Neural crest cell (in vitro differentiated cells): ENCODE measurements at regions not wholly inside any gene's neighbourhood (a gene's known extent, or its start where the extent isn't known, plus 50 kb on each side); places are given as distances from the start of the nearest gene placed in this dataset.
"Not testable (repeated sequence)": the region's sequence is repeated elsewhere in the genome, so short reads cannot be mapped to it uniquely, and the experiment has no call there.

Experiments used
- DNase-seq: peaks from one replicate; pipeline ENCODE4 v3.0.0; 2021; ENCODE audit warnings: low read depth, mixed read lengths, low spot score
- H3K27ac Mint-ChIP-seq: one replicate; pipeline ENCODE4 v1.8.0; 2021; ENCODE audit warnings: mild to moderate bottlenecking, mixed read lengths; ENCODE audit not compliant: unreplicated experiment
- H3K27me3 Mint-ChIP-seq: 2 replicates; pipeline ENCODE4 v1.8.0; 2021; ENCODE audit warnings: low read depth, mild to moderate bottlenecking, mixed read lengths
- H3K36me3 Mint-ChIP-seq: 2 replicates; pipeline ENCODE4 v1.8.0; 2021; ENCODE audit warnings: low read depth, mild to moderate bottlenecking, mixed read lengths
- H3K4me1 Mint-ChIP-seq: 2 replicates; pipeline ENCODE4 v1.8.0; 2021; ENCODE audit warnings: mixed read lengths
- H3K4me3 Mint-ChIP-seq: one replicate; pipeline ENCODE4 v1.8.0; 2021; ENCODE audit warnings: mild to moderate bottlenecking, mixed read lengths
- H3K9me3 Mint-ChIP-seq: 2 replicates; pipeline ENCODE4 v1.8.0; 2021; ENCODE audit warnings: mixed read lengths
- TF ChIP-seq, protein P1 (sequence below): fragments of 200-600 bp; sonication (generic); conservative IDR thresholded peaks from 2 replicates; pipeline ENCODE4 v1.5.0; 2021; ENCODE audit warnings: antibody characterized with exemption, mild to moderate bottlenecking

DNA sequence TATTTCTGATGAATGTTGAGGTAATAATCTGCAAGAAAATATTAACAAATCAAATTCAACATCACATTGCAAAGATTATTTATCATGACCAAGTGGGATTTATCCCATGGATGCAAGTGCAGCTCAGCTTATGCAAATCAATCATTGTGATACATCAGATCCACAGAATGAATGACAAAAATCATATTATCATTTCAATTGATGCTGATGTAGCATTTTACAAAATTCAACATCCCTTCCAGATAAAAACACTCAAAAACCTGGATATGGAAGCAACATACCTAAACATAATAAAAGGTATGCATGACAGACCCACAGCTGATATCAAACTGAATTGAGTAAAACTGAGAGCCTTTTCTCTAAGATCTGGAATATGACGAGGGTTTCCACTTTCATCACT is 1915.4 kb downstream of the ARAP2 start:
- Mint-ChIP-seq H3K9me3 (no peaks in the 10 kb centered on the region), H3K4me1 (no peaks in the 10 kb centered on the region), H3K36me3 (no peaks in the 10 kb centered on the region), H3K27ac (no peak overlapping the region), H3K27me3 (no peaks in the 10 kb centered on the region), H3K4me3 (no peak overlapping the region)
- DNase-seq = no peak
- TF ChIP-seq, protein P1, sequence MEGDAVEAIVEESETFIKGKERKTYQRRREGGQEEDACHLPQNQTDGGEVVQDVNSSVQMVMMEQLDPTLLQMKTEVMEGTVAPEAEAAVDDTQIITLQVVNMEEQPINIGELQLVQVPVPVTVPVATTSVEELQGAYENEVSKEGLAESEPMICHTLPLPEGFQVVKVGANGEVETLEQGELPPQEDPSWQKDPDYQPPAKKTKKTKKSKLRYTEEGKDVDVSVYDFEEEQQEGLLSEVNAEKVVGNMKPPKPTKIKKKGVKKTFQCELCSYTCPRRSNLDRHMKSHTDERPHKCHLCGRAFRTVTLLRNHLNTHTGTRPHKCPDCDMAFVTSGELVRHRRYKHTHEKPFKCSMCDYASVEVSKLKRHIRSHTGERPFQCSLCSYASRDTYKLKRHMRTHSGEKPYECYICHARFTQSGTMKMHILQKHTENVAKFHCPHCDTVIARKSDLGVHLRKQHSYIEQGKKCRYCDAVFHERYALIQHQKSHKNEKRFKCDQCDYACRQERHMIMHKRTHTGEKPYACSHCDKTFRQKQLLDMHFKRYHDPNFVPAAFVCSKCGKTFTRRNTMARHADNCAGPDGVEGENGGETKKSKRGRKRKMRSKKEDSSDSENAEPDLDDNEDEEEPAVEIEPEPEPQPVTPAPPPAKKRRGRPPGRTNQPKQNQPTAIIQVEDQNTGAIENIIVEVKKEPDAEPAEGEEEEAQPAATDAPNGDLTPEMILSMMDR = no peak

DNA sequence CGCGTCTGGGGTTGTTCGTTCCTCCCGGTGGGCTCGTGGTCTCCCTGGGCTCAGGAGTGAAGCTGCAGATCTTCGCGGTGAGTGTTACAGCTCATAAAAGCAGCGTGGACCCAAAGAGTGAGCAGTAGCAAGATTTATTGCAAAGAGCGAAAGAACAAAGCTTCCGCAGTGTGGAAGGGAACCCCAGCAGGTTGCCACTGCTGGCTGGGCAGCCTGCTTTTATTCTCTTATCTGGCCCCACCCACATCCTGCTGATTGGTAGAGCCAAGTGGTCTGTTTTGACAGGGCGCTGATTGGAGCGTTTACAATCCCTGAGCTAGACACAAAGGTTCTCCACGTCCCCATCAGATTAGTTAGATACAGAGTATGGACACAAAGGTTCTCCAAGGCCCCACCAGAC is 1909.2 kb downstream of the ARAP2 start:
- H3K4me3 Mint-ChIP-seq, DNase-seq, H3K27ac Mint-ChIP-seq, H3K27me3 Mint-ChIP-seq, H3K4me1 Mint-ChIP-seq, H3K36me3 Mint-ChIP-seq, H3K9me3 Mint-ChIP-seq: not testable (repeated sequence)

DNA sequence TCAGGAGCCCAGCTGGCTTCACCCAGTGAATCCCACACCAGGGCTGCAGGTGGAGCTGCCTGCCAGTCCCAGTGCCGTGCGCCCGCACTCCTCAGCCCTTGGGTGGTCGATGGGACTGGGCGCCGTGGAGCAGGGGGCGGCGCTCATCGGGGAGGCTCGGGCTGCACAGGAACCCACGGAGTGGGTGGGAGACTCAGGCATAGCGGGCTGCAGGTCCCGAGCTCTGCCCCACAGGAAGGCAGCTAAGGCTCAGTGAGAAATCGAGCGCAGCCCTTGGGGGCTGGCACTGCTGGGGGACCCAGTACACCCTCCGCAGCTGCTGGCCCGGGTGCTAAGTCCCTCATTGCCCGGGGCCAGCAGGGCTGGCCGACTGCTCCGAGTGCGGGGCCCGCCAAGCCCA is 1908.8 kb downstream of the ARAP2 start:
- not testable (repeated sequence) for H3K36me3 Mint-ChIP-seq, H3K4me3 Mint-ChIP-seq, H3K27me3 Mint-ChIP-seq, H3K27ac Mint-ChIP-seq, DNase-seq, H3K4me1 Mint-ChIP-seq, H3K9me3 Mint-ChIP-seq

DNA sequence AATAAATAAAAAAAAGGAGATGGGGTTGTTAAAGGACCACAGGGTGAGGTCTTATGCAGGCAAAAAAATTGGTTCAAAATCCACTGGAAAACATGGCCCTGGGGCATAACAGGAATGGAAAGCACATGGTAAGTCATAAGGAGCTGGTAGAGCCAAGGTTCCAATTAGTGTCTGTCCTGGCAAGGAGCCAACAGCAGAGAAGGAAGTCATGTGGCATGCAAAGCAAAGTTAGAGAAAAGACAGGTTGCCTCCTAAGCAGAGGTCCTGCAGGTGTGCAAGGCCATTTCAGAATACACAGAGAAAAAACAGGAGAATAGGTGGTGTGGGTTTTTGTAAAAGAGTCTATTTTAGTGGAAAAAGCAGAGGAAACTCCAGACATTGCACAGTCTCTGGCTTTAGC is 1881.7 kb downstream of the ARAP2 start:
- Mint-ChIP-seq H3K4me1 (no peaks in the 10 kb centered on the region), H3K27me3 (no peaks in the 10 kb centered on the region), H3K4me3 (no peak overlapping the region), H3K36me3 (no peaks in the 10 kb centered on the region), H3K9me3 (peaks cover 3% of the 10 kb centered on the region), H3K27ac (no peak overlapping the region)
- TF ChIP-seq, protein P1 = no peak
- no peak for DNase-seq

DNA sequence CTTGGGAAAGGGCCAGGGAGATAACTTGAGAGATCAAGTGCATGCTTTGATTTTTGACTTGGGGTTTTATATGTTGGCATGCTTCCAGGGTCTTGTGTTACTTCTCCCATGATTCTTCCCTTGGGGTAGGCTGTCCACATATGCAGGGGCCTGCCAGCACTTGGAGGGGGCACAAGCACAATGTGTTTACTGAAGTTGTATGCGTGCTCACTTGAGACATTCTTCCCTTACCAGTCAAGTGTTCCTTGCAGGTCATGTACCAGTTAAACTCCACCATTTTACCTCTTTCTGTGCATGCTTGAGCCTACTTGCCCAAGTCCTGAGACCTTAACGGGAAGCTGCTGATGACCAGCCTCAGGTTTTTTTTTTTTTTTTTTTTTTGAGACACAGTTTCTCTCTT is 1880.5 kb downstream of the ARAP2 start:
- Mint-ChIP-seq H3K27ac (no peak overlapping the region), H3K27me3 (no peaks in the 10 kb centered on the region), H3K9me3 (peaks cover 3% of the 10 kb centered on the region), H3K4me3 (no peak overlapping the region), H3K36me3 (no peaks in the 10 kb centered on the region), H3K4me1 (no peaks in the 10 kb centered on the region)
- DNase-seq = no peak
- TF ChIP-seq, protein P1 = no peak

DNA sequence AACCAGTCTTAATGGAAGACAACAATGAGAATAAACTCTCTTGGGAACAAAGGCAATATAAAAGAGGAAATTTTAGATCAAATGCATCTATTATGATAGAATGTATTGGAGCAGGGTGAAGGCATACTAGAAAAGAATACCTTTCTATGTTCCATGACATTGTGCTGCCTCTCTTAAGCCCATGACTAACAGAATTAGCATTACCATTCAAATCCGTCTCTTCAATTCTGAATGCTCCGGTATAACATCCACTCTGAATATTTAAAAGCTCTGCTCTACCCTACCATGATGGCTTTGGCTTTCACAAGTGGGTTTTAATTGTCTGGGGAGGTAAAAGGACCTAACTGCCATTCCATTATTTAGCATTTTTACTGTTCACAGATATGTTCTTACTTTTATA is 1878.4 kb downstream of the ARAP2 start:
- Mint-ChIP-seq H3K27me3 (no peaks in the 10 kb centered on the region), H3K27ac (no peak overlapping the region), H3K9me3 (peaks cover 3% of the 10 kb centered on the region), H3K4me1 (no peaks in the 10 kb centered on the region), H3K36me3 (no peaks in the 10 kb centered on the region), H3K4me3 (no peak overlapping the region)
- TF ChIP-seq, protein P1 = no peak
- DNase-seq = no peak

DNA sequence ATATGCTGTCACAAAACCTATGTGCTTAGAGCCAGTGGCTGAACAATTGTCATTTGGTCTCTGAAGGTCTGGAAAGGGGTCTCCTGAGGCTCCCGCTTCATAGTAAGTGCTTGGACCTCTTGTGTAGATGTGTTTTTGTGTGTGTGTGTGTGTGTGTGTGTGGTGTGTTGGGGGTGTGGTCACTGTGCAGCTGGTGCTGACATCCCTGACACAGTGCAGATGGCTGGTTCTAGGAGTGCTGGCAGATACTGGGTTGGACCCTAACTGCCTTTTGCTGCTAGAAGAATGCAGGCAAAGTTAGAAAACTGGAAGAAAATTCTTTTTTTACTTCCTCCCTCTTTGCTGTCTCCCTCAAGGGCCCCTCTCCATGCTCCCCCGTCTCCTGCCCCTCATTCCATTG is 1872.6 kb downstream of the ARAP2 start:
- H3K9me3 Mint-ChIP-seq = peaks cover 3% of the 10 kb centered on the region
- TF ChIP-seq, protein P1 = no peak
- DNase-seq = no peak
- H3K4me1 Mint-ChIP-seq = no peaks in the 10 kb centered on the region
- H3K36me3 Mint-ChIP-seq = no peaks in the 10 kb centered on the region
- H3K4me3 Mint-ChIP-seq = no peak overlapping the region
- no peak overlapping the region for H3K27ac Mint-ChIP-seq
- no peaks in the 10 kb centered on the region for H3K27me3 Mint-ChIP-seq
